Calu3 (cell line): ENCODE measurements at regions not wholly inside any gene's neighbourhood (a gene's known extent, or its start where the extent isn't known, plus 50 kb on each side); places are given as distances from the start of the nearest gene placed in this dataset.
"Not testable (repeated sequence)": the region's sequence is repeated elsewhere in the genome, so short reads cannot be mapped to it uniquely, and the experiment has no call there.

Experiments
- BruUV-seq: library from RNA; stranded (reverse); fragments of 400-500 nt; replicated peaks from 2 replicates; lab custom pipeline; 2021; lab: Mats Ljungman, UMichigan
- CTCF ChIA-PET: fragments of 300-600 bp; sonication (Branson Sonifier 250); formaldehyde crosslinking; loops from one replicate; lab custom pipeline; 2022; ENCODE audit warnings: antibody characterized with exemption; lab: Charles Lee
- DNase-seq: peaks from one replicate; pipeline ENCODE4 v3.0.0; 2022
- H3K27ac Mint-ChIP-seq: one replicate; pipeline ENCODE4 v1.8.0; 2022; ENCODE audit warnings: mixed read lengths; ENCODE audit not compliant: unreplicated experiment
- H3K27me3 Mint-ChIP-seq: one replicate; pipeline ENCODE4 v1.8.0; 2022; ENCODE audit warnings: mixed read lengths; ENCODE audit not compliant: unreplicated experiment
- H3K36me3 Mint-ChIP-seq: one replicate; pipeline ENCODE4 v1.8.0; 2022; ENCODE audit warnings: mild to moderate bottlenecking, moderate library complexity, mixed read lengths; ENCODE audit not compliant: insufficient read depth, unreplicated experiment
- H3K4me1 Mint-ChIP-seq: one replicate; pipeline ENCODE4 v1.8.0; 2022; ENCODE audit warnings: mild to moderate bottlenecking, low read depth, mixed read lengths; ENCODE audit not compliant: unreplicated experiment
- H3K4me3 Mint-ChIP-seq: one replicate; pipeline ENCODE4 v1.8.0; 2022; ENCODE audit warnings: mild to moderate bottlenecking, low read depth, moderate library complexity, mixed read lengths; ENCODE audit not compliant: unreplicated experiment
- H3K9me3 Mint-ChIP-seq: one replicate; pipeline ENCODE4 v1.8.0; 2022; ENCODE audit warnings: low read depth, mixed read lengths; ENCODE audit not compliant: unreplicated experiment
- CTCF ChIP-seq: fragments of 200-600 bp; IDR thresholded peaks from one replicate; pipeline ENCODE4 v1.8.0; 2022; ENCODE audit warnings: antibody characterized with exemption; ENCODE audit not compliant: unreplicated experiment
- intact Hi-C: fragments of 100-400 bp; cut with micrococcal nuclease; formaldehyde crosslinking; loops from one replicate; pipeline ENCODE4 v1.10.0; 2022; ENCODE audit not compliant: unreplicated experiment

- CTCF ChIA-PET: no interaction called here
- Mint-ChIP-seq H3K27ac (no peak overlapping the region), H3K27me3 (no peaks in the 10 kb centered on the region), H3K4me3 (no peak overlapping the region), H3K36me3 (no peaks in the 10 kb centered on the region), H3K9me3 (no peaks in the 10 kb centered on the region), H3K4me1 (no peaks in the 10 kb centered on the region)
- no TSS peak for BruUV-seq
- DNase-seq: no peak
- intact Hi-C loops: no loop called here
- TF ChIP-seq CTCF: no peak
Measured at GRCh38 chr6:105692613-105693215, 289.8 kb upstream of the PREP start.

- Mint-ChIP-seq H3K4me1 (no peaks in the 10 kb centered on the region), H3K27me3 (no peaks in the 10 kb centered on the region), H3K9me3 (peaks cover 2% of the 10 kb centered on the region), H3K36me3 (no peaks in the 10 kb centered on the region), H3K4me3 (no peak overlapping the region), H3K27ac (no peak overlapping the region)
- no peak for TF ChIP-seq CTCF
- no TSS peak for BruUV-seq
- DNase-seq: no peak
- CTCF ChIA-PET: no interaction called here
- intact Hi-C loops: no loop called here
Measured at GRCh38 chr6:105691971-105692370, 289.1 kb upstream of the PREP start.

GRCh38 chr6:105691081-105691480 is 288.2 kb upstream of the PREP start:
- H3K27me3 Mint-ChIP-seq: no peaks in the 10 kb centered on the region
- no peak for DNase-seq
- no peaks in the 10 kb centered on the region for H3K36me3 Mint-ChIP-seq
- H3K27ac Mint-ChIP-seq: no peak overlapping the region
- intact Hi-C loops: no loop called here
- CTCF ChIA-PET: no interaction called here
- TF ChIP-seq CTCF: no peak
- no peaks in the 10 kb centered on the region for H3K4me1 Mint-ChIP-seq
- no peak overlapping the region for H3K4me3 Mint-ChIP-seq
- no TSS peak for BruUV-seq
- peaks cover 5% of the 10 kb centered on the region for H3K9me3 Mint-ChIP-seq

GRCh38 chr6:105688573-105688972 is 285.7 kb upstream of the PREP start:
- H3K4me1 Mint-ChIP-seq: no peaks in the 10 kb centered on the region
- H3K27ac Mint-ChIP-seq: no peak overlapping the region
- no peaks in the 10 kb centered on the region for H3K27me3 Mint-ChIP-seq
- no peak overlapping the region for H3K4me3 Mint-ChIP-seq
- H3K9me3 Mint-ChIP-seq: peaks cover 5% of the 10 kb centered on the region
- H3K36me3 Mint-ChIP-seq: no peaks in the 10 kb centered on the region
- intact Hi-C loops: no loop called here
- CTCF ChIA-PET: no interaction called here
- TF ChIP-seq CTCF: no peak
- DNase-seq: no peak
- BruUV-seq: no TSS peak

GRCh38 chr6:105686793-105687192 is 283.9 kb upstream of the PREP start:
- DNase-seq, BruUV-seq, CTCF ChIA-PET: not testable (repeated sequence)

More at GRCh38 chr6:105686793-105687192, 283.9 kb upstream of the PREP start:
- intact Hi-C loops, H3K27ac Mint-ChIP-seq, H3K27me3 Mint-ChIP-seq, H3K36me3 Mint-ChIP-seq, H3K9me3 Mint-ChIP-seq, H3K4me1 Mint-ChIP-seq, H3K4me3 Mint-ChIP-seq: not testable (repeated sequence)
